Neural cell (in vitro differentiated cells): ENCODE measurements at regions not wholly inside any gene's neighbourhood (a gene's known extent, or its start where the extent isn't known, plus 50 kb on each side); places are given as distances from the start of the nearest gene placed in this dataset.

Experiments
- CTCF ChIP-seq: fragments of 450-650 bp; IDR thresholded peaks from 2 replicates; pipeline ENCODE4 v1.5.1; 2014; ENCODE audit warnings: antibody characterized with exemption, mild to moderate bottlenecking, moderate library complexity; ENCODE audit not compliant: poor library complexity, severe bottlenecking
- EP300 ChIP-seq: fragments of 450-650 bp; conservative IDR thresholded peaks from 2 replicates; pipeline ENCODE4 v1.6.1; 2014; ENCODE audit warnings: antibody characterized with exemption, mild to moderate bottlenecking, moderate library complexity; ENCODE audit not compliant: poor library complexity, severe bottlenecking
- EZH2 ChIP-seq: fragments of 200-600, 300-800 bp; shearing (Covaris generic), sonication (generic); IDR thresholded peaks from 2 replicates; pipeline ENCODE4 v1.6.1; 2014; ENCODE audit warnings: antibody characterized with exemption, low read length, borderline replicate concordance, mild to moderate bottlenecking; ENCODE audit not compliant: insufficient read depth, poor library complexity, severe bottlenecking
- TF ChIP-seq, protein P1 (sequence below): IDR thresholded peaks from 2 replicates; pipeline ENCODE4 v1.6.1; 2012; ENCODE audit warnings: borderline replicate concordance

DNA sequence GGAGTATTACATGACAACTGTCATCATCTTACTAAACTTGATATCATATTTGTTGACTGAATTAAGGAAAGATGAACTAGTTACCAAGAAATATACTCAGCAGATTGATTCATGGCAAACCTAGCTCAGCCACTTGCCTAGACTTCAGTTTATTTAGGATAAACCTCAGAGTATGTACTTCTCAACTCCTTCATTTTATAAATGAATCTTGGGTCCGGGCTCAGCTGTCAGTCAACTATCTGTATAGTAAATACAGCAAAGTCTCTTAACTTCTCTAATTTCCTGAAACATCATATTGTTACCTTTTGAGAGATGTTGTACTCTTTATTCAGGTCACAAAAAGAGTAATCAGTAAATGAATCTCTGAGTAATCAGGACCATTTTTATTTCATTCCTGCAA, 211.0 kb upstream of the KLF14 start:
- no peak for TF ChIP-seq CTCF
- TF ChIP-seq, protein P1, sequence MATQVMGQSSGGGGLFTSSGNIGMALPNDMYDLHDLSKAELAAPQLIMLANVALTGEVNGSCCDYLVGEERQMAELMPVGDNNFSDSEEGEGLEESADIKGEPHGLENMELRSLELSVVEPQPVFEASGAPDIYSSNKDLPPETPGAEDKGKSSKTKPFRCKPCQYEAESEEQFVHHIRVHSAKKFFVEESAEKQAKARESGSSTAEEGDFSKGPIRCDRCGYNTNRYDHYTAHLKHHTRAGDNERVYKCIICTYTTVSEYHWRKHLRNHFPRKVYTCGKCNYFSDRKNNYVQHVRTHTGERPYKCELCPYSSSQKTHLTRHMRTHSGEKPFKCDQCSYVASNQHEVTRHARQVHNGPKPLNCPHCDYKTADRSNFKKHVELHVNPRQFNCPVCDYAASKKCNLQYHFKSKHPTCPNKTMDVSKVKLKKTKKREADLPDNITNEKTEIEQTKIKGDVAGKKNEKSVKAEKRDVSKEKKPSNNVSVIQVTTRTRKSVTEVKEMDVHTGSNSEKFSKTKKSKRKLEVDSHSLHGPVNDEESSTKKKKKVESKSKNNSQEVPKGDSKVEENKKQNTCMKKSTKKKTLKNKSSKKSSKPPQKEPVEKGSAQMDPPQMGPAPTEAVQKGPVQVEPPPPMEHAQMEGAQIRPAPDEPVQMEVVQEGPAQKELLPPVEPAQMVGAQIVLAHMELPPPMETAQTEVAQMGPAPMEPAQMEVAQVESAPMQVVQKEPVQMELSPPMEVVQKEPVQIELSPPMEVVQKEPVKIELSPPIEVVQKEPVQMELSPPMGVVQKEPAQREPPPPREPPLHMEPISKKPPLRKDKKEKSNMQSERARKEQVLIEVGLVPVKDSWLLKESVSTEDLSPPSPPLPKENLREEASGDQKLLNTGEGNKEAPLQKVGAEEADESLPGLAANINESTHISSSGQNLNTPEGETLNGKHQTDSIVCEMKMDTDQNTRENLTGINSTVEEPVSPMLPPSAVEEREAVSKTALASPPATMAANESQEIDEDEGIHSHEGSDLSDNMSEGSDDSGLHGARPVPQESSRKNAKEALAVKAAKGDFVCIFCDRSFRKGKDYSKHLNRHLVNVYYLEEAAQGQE, result no peak
- TF ChIP-seq EZH2, result no peak
- no peak for TF ChIP-seq EP300
